A549 (cell line): ENCODE measurements at regions not wholly inside any gene's neighbourhood (a gene's known extent, or its start where the extent isn't known, plus 50 kb on each side); places are given as distances from the start of the nearest gene placed in this dataset.

Source experiments
- ATAC-seq, 2 experiments: fragments of 200-7000 bp in 1 of 2; fragments of >200 bp in 1 of 2; cut with Nextera tagmentation in 1 of 2; cut with Tn5 transposase in 1 of 2; 3 replicates each; pipeline versions ENCODE4 v1.8.0 to v1.9.1; 2018 to 2020; ENCODE audit warnings: mild to moderate bottlenecking in 1 of 2, moderate library complexity in 1 of 2
- CTCF ChIA-PET: fragments of 300-600 bp; sonication (Branson Sonifier 250); formaldehyde crosslinking; extraction: SDS; loops from one replicate; lab custom pipeline; 2021; ENCODE audit warnings: antibody characterized with exemption, inconsistent platforms; lab: Yijun Ruan, JAX
- POLR2A ChIA-PET: fragments of 350-600 bp; formaldehyde crosslinking; extraction: SDS; loops from one replicate; lab custom pipeline; 2021; ENCODE audit warnings: antibody characterized with exemption, inconsistent platforms; lab: Yijun Ruan, JAX
- DNase-seq, 2 experiments: peaks; one replicate each; pipeline versions ENCODE4 v3.0.0 to v3.0.0-alpha.2; 2011 to 2016; ENCODE audit warnings: low read depth in 1 of 2, low spot score in 1 of 2
- FAIRE-seq: peaks from 2 replicates; lab custom pipeline; 2011; peaks lifted over from hg19 to GRCh38; lab: Jason Lieb, UNC
- H3K27ac ChIP-seq, 2 experiments: fragments of >200 bp; sonication (Bioruptor Twin); formaldehyde crosslinking; 3 replicates each; pipeline ENCODE4 v1.5.1; 2016 to 2017
- H3K4me1 ChIP-seq: fragments of >200 bp; sonication (Bioruptor Twin); formaldehyde crosslinking; 3 replicates; pipeline ENCODE4 v1.6.1; 2016
- H3K4me2 ChIP-seq: fragments of >200 bp; sonication (Bioruptor Twin); formaldehyde crosslinking; 3 replicates; pipeline ENCODE4 v1.6.1; 2016
- H3K4me3 ChIP-seq: fragments of >200 bp; sonication (Bioruptor Twin); formaldehyde crosslinking; 3 replicates; pipeline ENCODE4 v1.5.1; 2016
- H3K9me3 ChIP-seq: fragments of >200 bp; sonication (Bioruptor Twin); formaldehyde crosslinking; 3 replicates; pipeline ENCODE4 v1.6.1; 2016
- CBX2 ChIP-seq: fragments of 200-600 bp; sonication (generic); IDR thresholded peaks from 2 replicates; pipeline ENCODE4 v1.6.1; 2016; ENCODE audit warnings: low read depth, mild to moderate bottlenecking, borderline replicate concordance
- CBX8 ChIP-seq: fragments of 200-600 bp; sonication (generic); IDR thresholded peaks from 2 replicates; pipeline ENCODE4 v1.6.1; 2016
- CHD4 ChIP-seq: fragments of 200-600 bp; sonication (generic); IDR thresholded peaks from 2 replicates; pipeline ENCODE4 v1.6.1; 2016; ENCODE audit warnings: antibody characterized with exemption, mild to moderate bottlenecking, borderline replicate concordance
- EHMT2 ChIP-seq: fragments of 200-600 bp; sonication (generic); IDR thresholded peaks from 2 replicates; pipeline ENCODE4 v1.6.1; 2016; ENCODE audit warnings: antibody characterized with exemption, low read depth, mild to moderate bottlenecking, moderate library complexity
- EP300 ChIP-seq, 2 experiments: fragments of >200 bp; sonication (Bioruptor Twin); formaldehyde crosslinking; IDR thresholded peaks; 2 replicates in 1 of 2; 3 replicates in 1 of 2; pipeline ENCODE4 v1.6.1; 2016 to 2017
- ESRRA ChIP-seq: fragments of 150-350 bp; IDR thresholded peaks from 2 replicates; pipeline ENCODE4 v1.6.1; 2014; ENCODE audit warnings: mild to moderate bottlenecking, low read length, borderline replicate concordance
- FOXS1 ChIP-seq: fragments of 250-450 bp; sonication (Bioruptor Pico); IDR thresholded peaks from 2 replicates; pipeline ENCODE4 v1.5.0; 2020; ENCODE audit warnings: mild to moderate bottlenecking, moderate library complexity
- GATA3 ChIP-seq: IDR thresholded peaks from 2 replicates; pipeline ENCODE4 v1.6.1; 2012; ENCODE audit warnings: borderline replicate concordance
- HEYL ChIP-seq: fragments of 250-450 bp; sonication (Bioruptor Pico); IDR thresholded peaks from 2 replicates; pipeline ENCODE4 v1.8.0; 2021; ENCODE audit warnings: mild to moderate bottlenecking, moderate library complexity
- HOXA7 ChIP-seq: fragments of 250-450 bp; sonication (Bioruptor Pico); IDR thresholded peaks from 2 replicates; pipeline ENCODE4 v1.5.0; 2020; ENCODE audit warnings: mild to moderate bottlenecking, moderate library complexity
- HOXB5 ChIP-seq: fragments of 250-450 bp; sonication (Bioruptor Pico); IDR thresholded peaks from 2 replicates; pipeline ENCODE4 v1.5.0; 2020; ENCODE audit warnings: mild to moderate bottlenecking, moderate library complexity
- NFE2L2 ChIP-seq: fragments of 150-350 bp; conservative IDR thresholded peaks from 2 replicates; pipeline ENCODE4 v1.6.1; 2014; ENCODE audit warnings: low read length
- NR3C1 ChIP-seq: fragments of >200 bp; sonication (Bioruptor Twin); formaldehyde crosslinking; IDR thresholded peaks from 3 replicates; pipeline ENCODE4 v1.6.1; 2017
- POLR2AphosphoS2 ChIP-seq: conservative IDR thresholded peaks from 2 replicates; pipeline ENCODE4 v1.6.1; 2012; ENCODE audit warnings: low read length, improper control_type of control experiment, inconsistent platforms
- RARB ChIP-seq: fragments of 250-450 bp; sonication (Bioruptor Pico); IDR thresholded peaks from 2 replicates; pipeline ENCODE4 v1.8.0; 2021; ENCODE audit warnings: mild to moderate bottlenecking, moderate library complexity
- RFX5 ChIP-seq: fragments of 450-650 bp; IDR thresholded peaks from 2 replicates; pipeline ENCODE4 v1.7.1; 2014; ENCODE audit warnings: antibody characterized with exemption, mild to moderate bottlenecking, moderate library complexity
- SMC3 ChIP-seq: fragments of >200 bp; sonication (Bioruptor Twin); formaldehyde crosslinking; IDR thresholded peaks from 3 replicates; pipeline ENCODE4 v1.6.1; 2018; ENCODE audit warnings: inconsistent platforms
- TP53 ChIP-seq: fragments of 250-450 bp; sonication (Bioruptor Pico); IDR thresholded peaks from 2 replicates; pipeline ENCODE4 v1.5.0; 2021; ENCODE audit warnings: mild to moderate bottlenecking, moderate library complexity
- ZC3H11A ChIP-seq: fragments of 450-650 bp; IDR thresholded peaks from 2 replicates; pipeline ENCODE4 v1.6.1; 2014; ENCODE audit warnings: antibody characterized with exemption, mild to moderate bottlenecking
- ZFP36 ChIP-seq: fragments of 450-650 bp; IDR thresholded peaks from 2 replicates; pipeline ENCODE4 v1.6.1; 2014; ENCODE audit warnings: borderline replicate concordance; ENCODE audit not compliant: partially characterized antibody
- ZNF302 ChIP-seq: fragments of 250-450 bp; sonication (Bioruptor Pico); IDR thresholded peaks from 2 replicates; pipeline ENCODE4 v1.9.0; 2021; ENCODE audit warnings: inconsistent platforms, mild to moderate bottlenecking, moderate library complexity
- WGBS: methylation state at CpG from one replicate; pipeline ENCODE4 v1.1.6; 2017; ENCODE audit errors: missing lambda C conversion rate; 5-methylcytosine and 5-hydroxymethylcytosine counted together
- TF ChIP-seq, protein P1 (sequence below): IDR thresholded peaks from 2 replicates; pipeline ENCODE4 v1.6.1; 2012; ENCODE audit warnings: low read depth, borderline replicate concordance
- TF ChIP-seq, protein P2 (sequence below): fragments of 250-450 bp; sonication (Bioruptor Pico); IDR thresholded peaks from 2 replicates; pipeline ENCODE4 v1.5.0; 2021; ENCODE audit warnings: mild to moderate bottlenecking, moderate library complexity, borderline replicate concordance
- TF ChIP-seq, protein P3 (sequence below): fragments of >200 bp; sonication (Bioruptor Twin); formaldehyde crosslinking; IDR thresholded peaks from 2 replicates; pipeline ENCODE4 v1.6.1; 2016
- TF ChIP-seq, protein P4 (sequence below): IDR thresholded peaks from 2 replicates; pipeline ENCODE4 v1.6.1; 2012
- TF ChIP-seq, protein P5 (sequence below): fragments of 200-600 bp; sonication (generic); IDR thresholded peaks from 2 replicates; pipeline ENCODE4 v1.6.1; 2016; ENCODE audit warnings: antibody characterized with exemption, mild to moderate bottlenecking, moderate library complexity

DNA sequence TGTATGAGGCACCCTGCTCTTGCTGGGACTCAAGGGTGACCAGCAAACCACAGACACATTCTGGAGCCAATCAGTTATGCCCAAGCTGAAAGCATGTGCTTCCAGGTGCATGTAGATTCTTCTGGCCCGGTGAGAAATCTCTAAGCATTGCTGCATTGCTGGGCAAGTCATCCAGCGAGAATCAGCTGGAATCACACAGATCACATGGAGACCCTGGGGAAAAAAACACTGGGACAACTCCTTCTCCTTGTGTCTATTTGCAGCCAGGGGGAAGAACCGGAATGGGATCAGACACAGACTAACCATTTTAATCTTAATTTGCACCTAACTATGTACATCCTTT is 119.7 kb upstream of the KLF7 start:
- ATAC-seq (no peak), DNase-seq (no peak), FAIRE-seq (no peak)
- Histone ChIP-seq H3K4me1 (no peaks in the 10 kb centered on the region), H3K9me3 (no peaks in the 10 kb centered on the region), H3K4me3 (no peak overlapping the region), H3K27ac (no peak overlapping the region), H3K4me2 (no peak overlapping the region)
- CTCF ChIA-PET = no interaction called here
- 90% methylated on average over 3 of the region's 3 CpGs for WGBS
- POLR2A ChIA-PET = no interaction called here
- no peak for TF ChIP-seq ZFP36
- TF ChIP-seq, protein P1, sequence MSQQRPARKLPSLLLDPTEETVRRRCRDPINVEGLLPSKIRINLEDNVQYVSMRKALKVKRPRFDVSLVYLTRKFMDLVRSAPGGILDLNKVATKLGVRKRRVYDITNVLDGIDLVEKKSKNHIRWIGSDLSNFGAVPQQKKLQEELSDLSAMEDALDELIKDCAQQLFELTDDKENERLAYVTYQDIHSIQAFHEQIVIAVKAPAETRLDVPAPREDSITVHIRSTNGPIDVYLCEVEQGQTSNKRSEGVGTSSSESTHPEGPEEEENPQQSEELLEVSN = no peak
- TF ChIP-seq POLR2AphosphoS2 = no peak
- TF ChIP-seq ZNF302 (CRISPR knock-in tag) = no peak
- TF ChIP-seq, protein P2, sequence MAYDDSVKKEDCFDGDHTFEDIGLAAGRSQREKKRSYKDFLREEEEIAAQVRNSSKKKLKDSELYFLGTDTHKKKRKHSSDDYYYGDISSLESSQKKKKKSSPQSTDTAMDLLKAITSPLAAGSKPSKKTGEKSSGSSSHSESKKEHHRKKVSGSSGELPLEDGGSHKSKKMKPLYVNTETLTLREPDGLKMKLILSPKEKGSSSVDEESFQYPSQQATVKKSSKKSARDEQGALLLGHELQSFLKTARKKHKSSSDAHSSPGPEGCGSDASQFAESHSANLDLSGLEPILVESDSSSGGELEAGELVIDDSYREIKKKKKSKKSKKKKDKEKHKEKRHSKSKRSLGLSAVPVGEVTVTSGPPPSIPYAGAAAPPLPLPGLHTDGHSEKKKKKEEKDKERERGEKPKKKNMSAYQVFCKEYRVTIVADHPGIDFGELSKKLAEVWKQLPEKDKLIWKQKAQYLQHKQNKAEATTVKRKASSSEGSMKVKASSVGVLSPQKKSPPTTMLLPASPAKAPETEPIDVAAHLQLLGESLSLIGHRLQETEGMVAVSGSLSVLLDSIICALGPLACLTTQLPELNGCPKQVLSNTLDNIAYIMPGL = no peak
- TF ChIP-seq, all 56 proteins: peak for 0

DNA sequence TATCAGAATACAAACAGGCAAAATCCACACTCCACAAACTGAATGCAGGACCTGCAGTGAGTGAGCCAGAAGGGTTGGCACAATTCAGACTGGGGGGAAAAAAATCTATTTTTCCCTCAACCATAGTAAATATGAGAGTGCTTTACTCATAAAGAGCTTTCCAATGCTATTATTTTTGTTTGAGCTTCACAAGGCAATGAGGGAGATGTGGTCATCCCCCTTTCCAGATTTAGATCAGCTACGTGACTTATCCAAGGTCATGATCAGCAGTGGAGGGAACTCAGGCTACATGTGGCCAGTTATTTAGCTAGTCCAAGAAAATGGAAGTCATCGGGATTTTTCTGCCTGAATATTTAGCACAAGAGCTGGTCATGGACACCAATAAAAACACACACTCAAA is 120.4 kb upstream of the KLF7 start:
- ChIA-PET CTCF (interaction anchor here (0.6 kb wide), 1 partner anchor 14 kb away, joined by 4 read pairs; no protein-coding TSS in a partner anchor), POLR2A (no interaction called here)
- Histone ChIP-seq H3K27ac (no peak overlapping the region), H3K4me1 (no peaks in the 10 kb centered on the region), H3K9me3 (no peaks in the 10 kb centered on the region), H3K4me3 (no peak overlapping the region), H3K4me2 (no peak overlapping the region)
- FAIRE-seq (no peak), ATAC-seq (no peak), DNase-seq (no peak)
- TF ChIP-seq CBX2 (no peak), POLR2AphosphoS2 (no peak), NFE2L2 (no peak), FOXS1 (no peak), ZNF302 (CRISPR knock-in tag) (no peak), CBX8 (no peak)
- TF ChIP-seq, protein P3, sequence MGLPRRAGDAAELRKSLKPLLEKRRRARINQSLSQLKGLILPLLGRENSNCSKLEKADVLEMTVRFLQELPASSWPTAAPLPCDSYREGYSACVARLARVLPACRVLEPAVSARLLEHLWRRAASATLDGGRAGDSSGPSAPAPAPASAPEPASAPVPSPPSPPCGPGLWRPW = no peak
- 72% methylated on average over 2 of the region's 2 CpGs for WGBS

DNA sequence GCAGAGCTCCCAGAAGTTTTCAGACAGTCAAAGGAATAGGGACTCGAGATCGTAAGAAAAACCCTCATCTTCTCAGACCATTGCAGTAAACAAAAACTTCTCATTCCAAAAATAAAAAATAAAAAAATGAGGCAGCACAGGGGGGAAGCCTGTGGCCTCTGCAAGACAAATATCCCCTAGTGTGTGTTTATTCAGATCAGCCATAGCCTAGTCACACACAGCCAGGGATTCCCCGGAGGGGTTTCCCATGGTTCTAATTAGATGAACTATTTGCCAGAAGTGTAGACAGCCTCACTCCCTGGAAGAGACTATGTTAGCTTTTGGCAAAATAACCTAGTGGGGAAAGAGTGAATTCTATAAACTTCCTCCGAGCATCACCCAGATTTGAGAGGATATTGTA is 122.9 kb upstream of the KLF7 start:
- FAIRE-seq (no peak), ATAC-seq (no peak), DNase-seq (no peak)
- H3K4me1 ChIP-seq = no peaks in the 10 kb centered on the region
- 64% methylated on average over 4 of the region's 4 CpGs for WGBS
- POLR2A ChIA-PET = no interaction called here
- CTCF ChIA-PET = interaction anchor here (0.7 to 1.1 kb wide), 3 partner anchors 10 to 25 kb away, joined by 3 to 4 read pairs (median 4); no protein-coding TSS in a partner anchor
- no peaks in the 10 kb centered on the region for H3K9me3 ChIP-seq
- TF ChIP-seq HOXB5 (CRISPR knock-in tag) = no peak
- TF ChIP-seq SMC3 = no peak
- TF ChIP-seq EP300 (IDR thresholded peaks at IDR 0.05) = no peak
- TF ChIP-seq GATA3 = no peak
- no peak for TF ChIP-seq ESRRA
- no peak overlapping the region for H3K4me2 ChIP-seq
- no peak overlapping the region for H3K4me3 ChIP-seq
- no peak overlapping the region for H3K27ac ChIP-seq

DNA sequence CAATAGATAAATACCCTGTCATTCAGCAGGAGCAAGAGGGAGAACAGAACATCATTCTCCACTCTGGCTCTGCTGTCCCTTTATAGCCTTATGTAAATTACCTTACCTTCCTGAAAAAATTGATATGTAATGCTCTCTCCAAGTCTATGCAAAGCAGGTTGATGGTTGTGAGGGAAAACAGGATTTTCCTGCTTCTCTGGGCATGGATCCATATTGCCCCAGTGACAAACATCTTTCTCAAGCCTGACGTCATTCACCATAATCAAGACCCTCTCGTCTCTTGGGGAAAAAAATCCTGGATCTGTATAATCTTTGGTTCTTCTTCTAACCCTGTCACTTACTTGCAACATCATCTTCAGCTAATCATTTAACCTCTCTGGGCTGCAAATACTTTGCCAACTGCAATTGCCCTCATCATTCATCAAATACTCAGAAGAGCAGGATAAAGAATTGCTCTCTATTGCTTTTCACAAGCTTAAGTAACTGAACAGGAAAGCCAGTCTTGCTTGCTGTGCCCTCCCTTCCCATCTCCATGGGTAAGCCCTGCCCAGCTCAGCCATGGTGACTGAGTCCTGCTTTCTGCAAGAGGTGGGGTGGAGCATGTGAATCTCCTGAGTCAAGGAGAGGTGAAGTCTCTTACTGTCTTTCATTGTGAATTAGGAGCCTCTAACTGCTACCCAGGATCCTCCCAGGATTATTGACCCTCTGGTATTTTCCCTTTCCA is 123.7 kb upstream of the KLF7 start:
- no peak overlapping the region for H3K4me3 ChIP-seq
- no peak overlapping the region for H3K4me2 ChIP-seq
- no peak for DNase-seq
- no peak for ATAC-seq
- WGBS = 70% methylated on average over 2 of the region's 2 CpGs
- FAIRE-seq = no peak
- H3K27ac ChIP-seq = no peak overlapping the region
- CTCF ChIA-PET = interaction anchor here (0.8 to 1.1 kb wide), 3 partner anchors 9 to 23 kb away, joined by 3 to 4 read pairs (median 3); no protein-coding TSS in a partner anchor
- POLR2A ChIA-PET = no interaction called here
- H3K9me3 ChIP-seq = no peaks in the 10 kb centered on the region
- H3K4me1 ChIP-seq = no peaks in the 10 kb centered on the region
- TF ChIP-seq HEYL (CRISPR knock-in tag) (no peak), NR3C1 (no peak), ZNF302 (CRISPR knock-in tag) (no peak), CHD4 (no peak), HOXA7 (CRISPR knock-in tag) (no peak), EHMT2 (no peak), ZC3H11A (no peak), TP53 (CRISPR knock-in tag) (no peak), CBX2 (no peak), RFX5 (no peak), RARB (no peak)
- TF ChIP-seq, protein P4, sequence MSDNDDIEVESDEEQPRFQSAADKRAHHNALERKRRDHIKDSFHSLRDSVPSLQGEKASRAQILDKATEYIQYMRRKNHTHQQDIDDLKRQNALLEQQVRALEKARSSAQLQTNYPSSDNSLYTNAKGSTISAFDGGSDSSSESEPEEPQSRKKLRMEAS = no peak
- TF ChIP-seq, protein P5, sequence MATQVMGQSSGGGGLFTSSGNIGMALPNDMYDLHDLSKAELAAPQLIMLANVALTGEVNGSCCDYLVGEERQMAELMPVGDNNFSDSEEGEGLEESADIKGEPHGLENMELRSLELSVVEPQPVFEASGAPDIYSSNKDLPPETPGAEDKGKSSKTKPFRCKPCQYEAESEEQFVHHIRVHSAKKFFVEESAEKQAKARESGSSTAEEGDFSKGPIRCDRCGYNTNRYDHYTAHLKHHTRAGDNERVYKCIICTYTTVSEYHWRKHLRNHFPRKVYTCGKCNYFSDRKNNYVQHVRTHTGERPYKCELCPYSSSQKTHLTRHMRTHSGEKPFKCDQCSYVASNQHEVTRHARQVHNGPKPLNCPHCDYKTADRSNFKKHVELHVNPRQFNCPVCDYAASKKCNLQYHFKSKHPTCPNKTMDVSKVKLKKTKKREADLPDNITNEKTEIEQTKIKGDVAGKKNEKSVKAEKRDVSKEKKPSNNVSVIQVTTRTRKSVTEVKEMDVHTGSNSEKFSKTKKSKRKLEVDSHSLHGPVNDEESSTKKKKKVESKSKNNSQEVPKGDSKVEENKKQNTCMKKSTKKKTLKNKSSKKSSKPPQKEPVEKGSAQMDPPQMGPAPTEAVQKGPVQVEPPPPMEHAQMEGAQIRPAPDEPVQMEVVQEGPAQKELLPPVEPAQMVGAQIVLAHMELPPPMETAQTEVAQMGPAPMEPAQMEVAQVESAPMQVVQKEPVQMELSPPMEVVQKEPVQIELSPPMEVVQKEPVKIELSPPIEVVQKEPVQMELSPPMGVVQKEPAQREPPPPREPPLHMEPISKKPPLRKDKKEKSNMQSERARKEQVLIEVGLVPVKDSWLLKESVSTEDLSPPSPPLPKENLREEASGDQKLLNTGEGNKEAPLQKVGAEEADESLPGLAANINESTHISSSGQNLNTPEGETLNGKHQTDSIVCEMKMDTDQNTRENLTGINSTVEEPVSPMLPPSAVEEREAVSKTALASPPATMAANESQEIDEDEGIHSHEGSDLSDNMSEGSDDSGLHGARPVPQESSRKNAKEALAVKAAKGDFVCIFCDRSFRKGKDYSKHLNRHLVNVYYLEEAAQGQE = no peak
